IMR-90 (cell line): ENCODE measurements at regions not wholly inside any gene's neighbourhood (a gene's known extent, or its start where the extent isn't known, plus 50 kb on each side); places are given as distances from the start of the nearest gene placed in this dataset.

Experiments used
- ATAC-seq: fragments of 200-7000 bp; cut with Tn5 transposase; 2 replicates; pipeline ENCODE4 v1.9.1; 2020; ENCODE audit warnings: low read depth, mild to moderate bottlenecking, moderate library complexity
- BruUV-seq: library from RNA; stranded (reverse); fragments of 400-500 nt; replicated peaks from 2 replicates; lab custom pipeline; 2021; lab: Mats Ljungman, UMichigan
- CTCF ChIA-PET: fragments of 300-600 bp; formaldehyde crosslinking; extraction: SDS; loops from one replicate; lab custom pipeline; 2021; ENCODE audit warnings: antibody characterized with exemption; lab: Yijun Ruan, JAX
- POLR2A ChIA-PET: fragments of 300-600 bp; sonication (Branson Sonifier 250); formaldehyde crosslinking; loops from one replicate; lab custom pipeline; 2022; ENCODE audit warnings: antibody characterized with exemption; ENCODE audit not compliant: unreplicated experiment; lab: Charles Lee
- DNase-seq: peaks from one replicate; pipeline ENCODE4 v3.0.0; 2013
- H2AFZ ChIP-seq: replicated peaks from 2 replicates; pipeline ENCODE3; 2013; ENCODE audit warnings: low read length, mild to moderate bottlenecking; ENCODE audit not compliant: poor library complexity
- H2AK5ac ChIP-seq: 2 replicates; pipeline ENCODE4 v1.6.1; 2013; ENCODE audit warnings: low read depth, low read length, inconsistent platforms
- H2AK9ac ChIP-seq: replicated peaks from 2 replicates; pipeline ENCODE3; 2013; ENCODE audit warnings: mild to moderate bottlenecking, low read depth, low read length, moderate library complexity; ENCODE audit not compliant: poor library complexity
- H2BK120ac ChIP-seq: 2 replicates; pipeline ENCODE4 v1.6.1; 2013; ENCODE audit warnings: low read depth, low read length, inconsistent platforms
- H2BK15ac ChIP-seq: 3 replicates; pipeline ENCODE4 v1.6.1; 2013; ENCODE audit warnings: low read depth, low read length, inconsistent platforms
- H2BK20ac ChIP-seq: 2 replicates; pipeline ENCODE4 v1.6.1; 2013; ENCODE audit warnings: low read depth, mild to moderate bottlenecking, inconsistent platforms, low read length, moderate library complexity
- H2BK5ac ChIP-seq: 2 replicates; pipeline ENCODE4 v1.6.1; 2013; ENCODE audit warnings: mild to moderate bottlenecking, low read depth, low read length, inconsistent platforms; ENCODE audit not compliant: poor library complexity, severe bottlenecking
- H3K14ac ChIP-seq: replicated peaks from 2 replicates; pipeline ENCODE4 v1.6.1; 2013; ENCODE audit warnings: low read depth, low read length, inconsistent platforms
- H3K18ac ChIP-seq: 2 replicates; pipeline ENCODE4 v1.6.1; 2013; ENCODE audit warnings: low read depth, low read length, control low read depth
- H3K23ac ChIP-seq: 2 replicates; pipeline ENCODE4 v1.6.1; 2013; ENCODE audit warnings: low read depth, low read length, inconsistent platforms
- H3K27ac ChIP-seq: 2 replicates; pipeline ENCODE4 v1.5.1; 2013; ENCODE audit warnings: mild to moderate bottlenecking, control low read depth, low read length; ENCODE audit not compliant: insufficient read depth
- H3K27me3 ChIP-seq: 2 replicates; pipeline ENCODE4 v1.6.1; 2013; ENCODE audit warnings: low read length; ENCODE audit not compliant: control insufficient read depth, insufficient read depth
- H3K36me3 ChIP-seq: 2 replicates; pipeline ENCODE4 v1.6.1; 2013; ENCODE audit warnings: low read length, mixed read lengths; ENCODE audit not compliant: control insufficient read depth, insufficient read depth
- H3K4ac ChIP-seq: 2 replicates; pipeline ENCODE4 v1.6.1; 2013; ENCODE audit warnings: low read depth, low read length, inconsistent platforms
- H3K4me1 ChIP-seq: 2 replicates; pipeline ENCODE4 v1.6.1; 2013; ENCODE audit warnings: low read length, mixed read lengths; ENCODE audit not compliant: control insufficient read depth, insufficient read depth
- H3K4me2 ChIP-seq: 2 replicates; pipeline ENCODE4 v1.6.1; 2013; ENCODE audit warnings: low read depth, mild to moderate bottlenecking, control low read depth, low read length, moderate library complexity
- H3K4me3 ChIP-seq: 2 replicates; pipeline ENCODE4 v1.5.1; 2013; ENCODE audit warnings: low read depth, mild to moderate bottlenecking, control low read depth, low read length, moderate library complexity; ENCODE audit not compliant: insufficient read depth
- H3K56ac ChIP-seq: 2 replicates; pipeline ENCODE4 v1.6.1; 2013; ENCODE audit warnings: low read length, inconsistent platforms; ENCODE audit not compliant: insufficient read depth; ENCODE audit errors: extremely low read depth
- H3K79me1 ChIP-seq, 2 experiments: 2 replicates each; pipeline ENCODE4 v1.6.1; 2013; ENCODE audit warnings: low read length in 2 of 2, inconsistent platforms in 1 of 2, low read depth in 1 of 2
- H3K9ac ChIP-seq: 2 replicates; pipeline ENCODE4 v1.6.1; 2013; ENCODE audit warnings: low read depth, low read length, control low read depth
- H3K9me1 ChIP-seq: 2 replicates; pipeline ENCODE4 v1.6.1; 2013; ENCODE audit warnings: low read length, inconsistent platforms; ENCODE audit not compliant: insufficient read depth
- H3K9me3 ChIP-seq: 2 replicates; pipeline ENCODE4 v1.6.1; 2013; ENCODE audit warnings: low read length; ENCODE audit not compliant: control insufficient read depth, insufficient read depth
- H4K20me1 ChIP-seq: 2 replicates; pipeline ENCODE4 v1.6.1; 2013; ENCODE audit warnings: low read length, inconsistent platforms; ENCODE audit not compliant: insufficient read depth
- H4K5ac ChIP-seq: 2 replicates; pipeline ENCODE4 v1.6.1; 2013; ENCODE audit warnings: mild to moderate bottlenecking, low read depth, low read length, control low read depth
- H4K8ac ChIP-seq, 2 experiments: 2 replicates each; pipeline ENCODE4 v1.6.1; 2013; ENCODE audit warnings: low read depth in 2 of 2, low read length in 2 of 2, control low read depth in 1 of 2, inconsistent platforms in 1 of 2
- H4K91ac ChIP-seq: 2 replicates; pipeline ENCODE4 v1.6.1; 2013; ENCODE audit warnings: low read depth, low read length, inconsistent platforms; ENCODE audit not compliant: insufficient read depth
- CEBPB ChIP-seq: IDR thresholded peaks from 2 replicates; pipeline ENCODE4 v1.6.1; 2012; ENCODE audit warnings: low read depth, low read length, improper control_type of control experiment
- CTCF ChIP-seq: conservative IDR thresholded peaks from 2 replicates; pipeline ENCODE4 v1.5.1; 2012; ENCODE audit warnings: mild to moderate bottlenecking, low read depth, low read length, improper control_type of control experiment
- NFE2L2 ChIP-seq: fragments of 150-350 bp; IDR thresholded peaks from 2 replicates; pipeline ENCODE4 v1.6.1; 2016; ENCODE audit warnings: low read depth, mild to moderate bottlenecking, low read length
- RAD21 ChIP-seq: IDR thresholded peaks from 2 replicates; pipeline ENCODE4 v1.6.1; 2012; ENCODE audit warnings: low read length, improper control_type of control experiment
- RFX5 ChIP-seq: IDR thresholded peaks from 2 replicates; pipeline ENCODE4 v1.8.0; 2012; ENCODE audit warnings: low read depth, mild to moderate bottlenecking, low read length, moderate library complexity
- SMC3 ChIP-seq: fragments of 150-350 bp; IDR thresholded peaks from 2 replicates; pipeline ENCODE4 v1.6.1; 2016; ENCODE audit warnings: low read depth, mild to moderate bottlenecking, antibody characterized with exemption, low read length, moderate library complexity
- USF2 ChIP-seq: fragments of 150-350 bp; IDR thresholded peaks from 2 replicates; pipeline ENCODE4 v1.6.1; 2017; ENCODE audit warnings: mild to moderate bottlenecking, antibody characterized with exemption, low read length, low read depth
- WGBS, 2 experiments: methylation state at CpG; one replicate each; pipeline versions ENCODE4 v1.1.5 to v1.1.7; 2013; ENCODE audit warnings: missing lambda C conversion rate in 2 of 2; ENCODE audit not compliant: insufficient read length in 1 of 2; ENCODE audit errors: extremely low coverage in 2 of 2; 5-methylcytosine and 5-hydroxymethylcytosine counted together
- dilution Hi-C: fragments of 300-500 bp; cut with HindIII; formaldehyde crosslinking; loops from one replicate; pipeline ENCODE4 v1.14.3; 2018; ENCODE audit warnings: low sequenced_read_pairs; ENCODE audit not compliant: unreplicated experiment
- in situ Hi-C: fragments of 300-500 bp; cut with MboI; formaldehyde crosslinking; loops from 3 replicates; pipeline ENCODE4 v1.14.3; 2019; ENCODE audit warnings: low sequenced_read_pairs, inconsistent platforms, mixed read lengths
- intact Hi-C: fragments of 100-400 bp; cut with micrococcal nuclease; formaldehyde crosslinking; loops from 2 replicates; pipeline ENCODE4 v1.10.0; 2022

- no peaks in the 10 kb centered on the region for H3K9me3 ChIP-seq
- H3K27me3 ChIP-seq = no peaks in the 10 kb centered on the region
- TF ChIP-seq CEBPB = no peak
- TF ChIP-seq NFE2L2 = no peak
- no peak for TF ChIP-seq USF2
- peak; percentile 60; the same call in 1 of the 2 replicates for TF ChIP-seq SMC3
- TF ChIP-seq RAD21 = peak; percentile 74
- no peak for TF ChIP-seq RFX5
- TF ChIP-seq CTCF = peak; percentile 78
- H4K20me1 ChIP-seq = no peaks in the 10 kb centered on the region
- no peak overlapping the region for H3K56ac ChIP-seq
- H3K27ac ChIP-seq = no peak overlapping the region
- H3K23ac ChIP-seq = no peak overlapping the region
- H4K5ac ChIP-seq = no peak overlapping the region
- H3K79me1 ChIP-seq = no peaks in the 10 kb centered on the region
- intact Hi-C loops (loop anchor here (2.0 to 10.0 kb wide), 4 partner anchors 694 to 1758 kb away; no protein-coding TSS in a partner anchor), dilution Hi-C loops (no loop called here), in situ Hi-C loops (loop anchor here (25.0 kb wide), 2 partner anchors 1101 to 1751 kb away; partner anchors contain the start of gene CDH11)
- H3K9ac ChIP-seq = no peak overlapping the region
- no peak overlapping the region for H2BK20ac ChIP-seq
- H3K14ac ChIP-seq = no peak overlapping the region
- BruUV-seq = no TSS peak
- no peak overlapping the region for H3K4me3 ChIP-seq
- no peaks in the 10 kb centered on the region for H3K9me1 ChIP-seq
- no CpG with 5 or more reads among the region's 1 CpG for WGBS, 2 experiments
- H2BK120ac ChIP-seq = no peak overlapping the region
- no peak overlapping the region for H3K4me2 ChIP-seq
- no peaks in the 10 kb centered on the region for H3K36me3 ChIP-seq
- H4K8ac ChIP-seq = no peak overlapping the region
- no peak overlapping the region for H3K18ac ChIP-seq
- no peak overlapping the region for H2BK15ac ChIP-seq
- ATAC-seq = peak; percentile 77
- H4K91ac ChIP-seq = no peak overlapping the region
- CTCF ChIA-PET = interaction anchor here (0.5 to 0.7 kb wide), 3 partner anchors 431 to 1759 kb away, joined by 3 read pairs; no protein-coding TSS in a partner anchor
- H3K4me1 ChIP-seq = no peaks in the 10 kb centered on the region
- no peak overlapping the region for H2AK9ac ChIP-seq
- no peak overlapping the region for H2AFZ ChIP-seq
- H3K4ac ChIP-seq = no peak overlapping the region
- H2BK5ac ChIP-seq = no peak overlapping the region
- H2AK5ac ChIP-seq = no peak overlapping the region
- peak; percentile 66 for DNase-seq
- POLR2A ChIA-PET = no interaction called here
Measured at GRCh38 chr16:63361032-63361624, 1324.9 kb upstream of the CDH8 start.
